Limb (tissue), 2 donors: ENCODE measurements at regions not wholly inside any gene's neighbourhood (a gene's known extent, or its start where the extent isn't known, plus 50 kb on each side); places are given as distances from the start of the nearest gene placed in this dataset.
"Not testable (repeated sequence)": the region's sequence is repeated elsewhere in the genome, so short reads cannot be mapped to it uniquely, and the experiment has no call there.

Experiments
- DNase-seq, 2 donors: peaks; one replicate each; pipeline ENCODE4 v3.0.0-alpha.2; 2016; ENCODE audit errors: extremely low spot score in 2 of 2

DNA sequence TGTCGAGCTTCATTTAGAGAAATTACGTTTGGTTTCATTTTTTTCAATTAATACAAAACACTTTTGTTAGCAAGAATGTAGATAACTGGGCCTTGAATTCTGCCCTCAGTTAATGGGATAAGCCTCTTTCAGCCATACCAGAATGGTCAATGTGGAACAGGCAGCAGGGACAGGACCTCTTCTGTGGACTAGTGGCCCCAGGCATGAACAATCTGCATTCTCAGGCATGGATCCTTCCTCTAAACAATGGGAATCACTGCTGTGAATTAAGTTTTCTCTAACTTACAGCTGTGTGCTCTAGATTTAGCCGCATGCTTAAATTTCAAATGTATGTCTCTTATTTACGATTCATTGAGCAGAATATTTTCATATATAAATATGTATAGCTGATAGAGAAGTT lies 237.7 kb upstream of the PRKCQ start:
- no peak for DNase-seq

DNA sequence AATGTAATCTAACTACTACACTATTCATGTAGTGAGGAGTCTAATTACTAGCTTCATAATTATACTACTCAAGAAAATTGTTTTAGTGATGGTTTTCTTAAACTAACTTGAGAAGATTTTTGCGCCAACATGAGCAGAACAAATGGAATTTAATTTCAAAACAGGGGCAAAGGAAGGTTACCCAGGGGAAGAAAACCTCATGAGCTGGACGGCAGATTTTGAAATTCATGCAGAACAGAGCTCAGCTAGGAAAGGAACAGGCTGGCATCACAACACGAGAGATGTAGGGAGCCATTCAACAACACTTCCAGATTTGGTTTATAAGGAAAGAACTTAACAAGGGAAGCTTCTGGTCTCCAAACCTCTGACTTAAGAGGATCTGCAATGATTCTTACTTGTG lies 235.3 kb upstream of the PRKCQ start:
- no peak for DNase-seq

DNA sequence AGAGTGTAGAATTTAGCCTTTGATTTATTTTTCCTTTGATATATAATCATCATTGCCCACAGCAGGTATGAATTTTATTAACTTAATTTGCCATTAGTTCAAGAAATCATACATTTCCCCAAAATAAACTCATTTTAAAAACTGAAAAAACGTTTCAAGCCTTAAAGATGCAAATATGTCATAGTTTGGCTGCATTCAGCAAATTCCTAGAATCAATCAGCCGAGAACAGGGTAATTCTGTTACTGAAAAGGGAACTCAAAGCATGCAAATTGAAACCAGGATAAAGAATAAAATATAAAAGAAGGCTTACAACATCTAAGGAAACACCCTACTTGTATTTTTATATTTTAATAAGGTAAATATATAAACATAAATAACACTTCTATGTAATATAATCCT lies 233.8 kb upstream of the PRKCQ start:
- no peak for DNase-seq

DNA sequence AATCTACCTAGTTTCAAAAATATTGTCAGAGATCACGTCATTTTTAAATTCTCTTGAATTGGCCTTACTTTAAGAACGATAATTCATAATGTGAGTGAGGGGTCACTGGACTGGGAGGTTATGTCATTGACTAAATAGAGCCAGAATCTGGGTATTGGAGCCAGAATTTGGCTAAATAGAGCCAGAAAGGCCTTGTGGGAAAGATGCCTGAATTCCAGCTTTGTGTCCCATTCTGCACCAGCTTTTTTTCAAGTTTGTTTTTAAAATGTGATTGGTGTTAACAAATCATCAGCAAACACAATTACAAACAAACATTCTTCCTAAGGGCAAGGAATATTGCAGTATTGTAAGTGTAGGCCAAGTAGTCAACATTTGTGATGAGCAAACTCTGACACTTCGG lies 233.2 kb upstream of the PRKCQ start:
- DNase-seq: no peak

DNA sequence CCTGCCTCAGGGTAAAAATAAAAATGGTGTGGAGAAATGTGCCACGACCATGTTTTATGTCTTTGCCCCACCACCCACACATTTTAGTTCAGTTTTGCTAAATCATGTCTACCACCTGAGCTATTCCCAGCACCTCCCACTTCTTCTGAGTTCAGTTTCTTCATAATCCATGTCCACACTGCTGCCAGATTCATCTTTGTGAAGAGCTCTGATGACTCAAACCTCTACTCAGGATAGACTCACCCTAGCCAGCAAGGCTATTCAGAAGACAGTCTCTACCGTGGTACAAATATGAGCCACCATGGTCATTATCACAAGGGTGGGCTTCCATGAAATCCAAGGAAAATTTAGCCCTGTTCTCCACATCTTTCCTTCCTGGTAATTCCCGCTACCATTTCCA lies 231.1 kb upstream of the PRKCQ start:
- no peak for DNase-seq

DNA sequence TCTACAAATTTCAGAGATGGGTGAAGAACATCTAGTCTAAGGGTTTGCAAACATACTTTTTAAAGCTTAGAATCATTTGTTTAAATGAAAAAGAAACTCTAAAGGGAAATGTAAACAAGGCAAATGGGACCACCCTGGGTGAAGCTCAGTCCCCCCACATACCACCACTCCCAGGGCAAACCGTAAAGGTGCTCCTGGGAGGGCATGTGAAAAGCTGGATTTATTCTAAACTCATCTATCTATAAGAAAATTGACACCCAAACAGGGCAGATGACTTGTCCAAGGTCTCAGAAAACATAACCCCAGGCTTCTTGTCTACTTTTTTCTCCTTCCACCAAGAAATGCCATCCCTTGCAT lies 223.3 kb upstream of the PRKCQ start:
- no peak for DNase-seq

DNA sequence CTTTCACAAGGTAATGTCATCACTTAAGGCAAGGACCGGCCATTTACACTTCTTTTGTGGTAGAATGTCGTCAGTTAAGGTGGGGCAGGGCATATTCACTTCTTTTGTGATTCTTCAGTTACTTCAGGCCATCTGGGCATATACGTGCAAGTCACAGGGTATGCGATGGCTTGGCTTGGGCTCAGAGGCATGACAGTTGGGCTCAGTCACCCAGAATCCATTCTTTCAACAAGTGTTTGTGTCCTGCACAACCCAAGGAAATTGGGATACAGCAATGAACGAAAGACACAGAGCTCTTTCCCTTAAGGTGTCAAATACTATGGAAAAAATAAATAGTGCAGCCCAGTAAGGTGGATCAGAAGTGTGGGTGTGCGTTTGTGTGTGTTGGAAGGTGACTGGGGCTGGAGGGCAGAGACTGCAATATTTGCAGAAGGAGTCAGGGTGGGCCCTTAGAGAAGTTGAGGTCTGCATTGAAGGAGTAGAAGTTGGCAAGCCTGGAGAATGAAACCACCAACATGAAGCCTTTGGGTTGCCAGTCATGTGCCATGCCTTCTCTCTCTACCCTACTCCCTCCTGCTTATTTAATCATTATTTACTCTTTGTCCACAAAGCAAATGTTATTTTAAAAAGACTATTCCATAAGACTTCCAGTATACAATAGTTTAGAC lies 222.8 kb upstream of the PRKCQ start:
- no peak for DNase-seq

DNA sequence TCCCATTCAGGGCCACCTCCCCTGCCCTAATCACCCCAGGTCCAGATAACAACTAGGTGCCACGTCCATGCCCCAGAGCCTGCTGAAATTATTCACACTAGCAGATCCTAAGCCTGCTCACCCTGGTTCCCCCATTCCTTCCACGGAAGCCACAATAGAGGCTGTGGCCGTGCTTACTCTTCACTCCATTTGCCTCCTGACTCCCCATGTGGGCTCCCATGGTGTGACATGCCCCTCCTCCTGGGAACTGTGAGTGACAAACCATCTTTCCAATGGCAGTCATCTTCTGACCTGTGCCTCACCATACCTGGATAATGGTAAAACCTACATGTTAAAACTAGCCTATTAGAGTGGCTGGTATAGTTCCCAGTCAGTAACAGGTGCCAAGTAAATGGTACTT lies 216.2 kb upstream of the PRKCQ start:
- DNase-seq: no peak

DNA sequence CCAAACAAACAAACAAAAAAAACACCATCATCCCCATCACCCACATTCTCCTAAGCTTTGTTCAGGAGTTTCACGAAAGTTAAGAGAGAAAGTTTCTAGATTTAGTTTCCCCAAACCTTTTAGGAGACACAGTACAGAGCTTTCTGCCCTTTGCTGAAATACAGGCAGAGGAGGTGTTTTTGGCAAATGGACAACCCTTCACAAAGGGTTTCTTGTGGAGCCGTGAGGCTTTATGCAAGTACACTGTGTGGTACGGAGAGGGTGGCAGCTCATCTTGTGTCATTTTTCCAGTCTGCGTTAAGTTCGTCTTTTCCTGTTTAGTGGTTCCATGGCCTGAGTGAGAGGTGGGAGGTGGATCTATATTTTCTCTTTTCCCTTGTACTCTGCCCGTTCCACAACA lies 215.5 kb upstream of the PRKCQ start:
- no peak for DNase-seq

DNA sequence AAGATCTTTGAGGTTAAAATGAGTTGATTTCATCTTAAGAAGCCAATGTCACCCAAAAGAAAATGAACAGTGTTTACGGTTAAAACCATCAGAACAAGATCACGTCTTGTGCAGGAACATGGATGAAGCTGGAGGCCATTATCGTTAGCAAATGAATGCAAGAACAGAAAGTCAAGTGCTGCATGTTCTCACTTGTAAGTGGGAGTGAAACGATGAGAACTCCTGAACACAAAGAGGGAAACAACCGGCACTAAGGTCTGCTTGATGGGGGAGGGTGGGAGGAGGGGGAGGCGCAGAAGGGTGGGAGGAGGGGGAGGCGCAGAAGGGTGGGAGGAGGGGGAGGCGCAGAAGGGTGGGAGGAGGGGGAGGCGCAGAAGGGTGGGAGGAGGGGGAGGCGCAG lies 214.8 kb upstream of the PRKCQ start:
- not testable (repeated sequence) for DNase-seq

DNA sequence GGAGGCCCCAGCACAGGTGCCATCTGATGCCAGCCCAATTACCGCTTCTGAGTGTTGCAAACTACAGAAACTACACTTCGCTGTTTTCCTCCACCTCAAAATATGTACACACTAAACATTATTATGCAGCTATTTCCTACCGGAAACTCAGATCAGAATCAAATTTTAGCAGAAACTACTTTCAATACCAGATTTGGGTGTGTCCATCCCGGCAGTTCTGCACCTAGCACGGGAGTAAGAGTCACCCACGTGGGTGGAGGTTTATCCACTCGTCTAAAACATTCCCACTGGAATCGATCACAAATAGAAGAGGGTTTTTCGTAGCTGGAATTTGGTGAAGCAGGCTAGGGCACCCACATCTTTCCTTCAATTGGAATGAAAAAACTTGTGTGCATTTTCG lies 214.4 kb upstream of the PRKCQ start:
- no peak for DNase-seq

DNA sequence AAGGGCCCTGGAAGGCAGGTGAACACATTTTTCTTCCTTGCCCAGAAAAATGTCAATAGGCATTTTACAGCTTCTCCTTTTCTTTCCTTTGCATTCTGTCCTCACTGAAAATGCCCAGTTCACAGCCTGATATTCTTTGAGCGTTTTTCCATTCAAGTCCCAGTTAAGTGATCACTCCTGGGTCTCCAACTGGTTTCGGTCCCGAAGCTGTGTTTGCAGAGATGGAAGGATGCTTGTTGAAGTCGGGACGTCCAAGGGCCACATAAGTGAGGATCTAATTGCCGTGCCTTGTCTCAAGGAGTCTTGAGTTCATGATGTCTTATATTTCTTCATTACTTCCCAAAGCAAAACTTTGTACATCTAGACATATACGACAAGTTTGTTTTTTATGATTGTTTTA lies 208.7 kb upstream of the PRKCQ start:
- DNase-seq: no peak

DNA sequence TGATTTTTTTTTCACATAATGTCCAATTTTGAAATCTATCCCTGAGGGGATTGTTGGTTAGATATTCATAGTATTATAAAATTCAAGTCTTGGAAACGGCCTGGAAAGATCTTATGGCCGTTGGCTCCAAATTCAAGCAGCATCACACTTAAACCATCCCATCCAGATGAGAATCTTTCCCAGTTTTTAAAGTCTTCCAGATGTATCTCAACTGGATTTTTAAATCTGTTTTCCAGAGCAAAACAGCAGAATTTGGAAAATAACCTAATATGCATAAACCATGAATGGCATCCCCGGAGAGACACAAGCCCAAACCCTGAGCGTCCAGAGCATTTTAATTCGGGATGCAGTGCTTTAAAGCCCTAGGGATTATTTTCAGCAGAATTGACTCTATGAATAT lies 208.2 kb upstream of the PRKCQ start:
- peak in 1 of 2 donors; percentile 69 for DNase-seq

DNA sequence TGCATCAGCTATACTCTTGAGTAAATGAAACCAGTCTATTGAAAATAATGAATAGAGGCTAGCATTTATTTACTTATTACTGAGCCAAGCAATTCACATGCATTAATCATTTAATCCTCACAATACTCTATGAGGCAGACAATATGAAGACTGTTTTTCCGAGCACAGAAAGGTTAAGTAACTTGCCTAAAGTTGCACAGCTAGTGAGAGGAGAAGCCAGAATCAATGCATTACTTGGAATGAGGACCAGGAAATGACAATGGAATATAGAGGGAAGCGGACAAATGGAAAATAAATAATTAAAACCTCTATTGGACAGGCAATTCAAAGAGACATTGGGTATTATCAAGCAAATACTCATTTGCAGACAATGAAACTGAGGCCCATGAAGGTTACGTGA lies 207.6 kb upstream of the PRKCQ start:
- DNase-seq: no peak

DNA sequence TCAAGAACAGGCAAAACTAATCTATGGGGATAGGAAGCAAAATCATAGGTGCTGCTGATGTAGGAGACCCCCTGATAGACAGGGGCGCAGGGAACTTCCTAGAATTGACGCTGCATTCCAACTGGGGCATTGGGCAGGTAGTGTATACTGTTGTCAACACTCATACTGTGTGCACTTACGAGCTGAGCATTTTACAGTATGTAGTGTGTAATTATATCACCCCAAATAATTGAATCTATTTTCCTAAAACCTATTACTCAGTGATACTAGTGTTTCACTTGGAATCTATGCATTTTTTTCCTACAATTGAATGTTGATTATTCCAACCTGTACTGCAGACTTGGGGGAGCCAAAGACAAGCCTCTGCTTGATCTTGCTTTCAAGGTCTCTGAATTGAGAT lies 207.0 kb upstream of the PRKCQ start:
- DNase-seq: no peak

DNA sequence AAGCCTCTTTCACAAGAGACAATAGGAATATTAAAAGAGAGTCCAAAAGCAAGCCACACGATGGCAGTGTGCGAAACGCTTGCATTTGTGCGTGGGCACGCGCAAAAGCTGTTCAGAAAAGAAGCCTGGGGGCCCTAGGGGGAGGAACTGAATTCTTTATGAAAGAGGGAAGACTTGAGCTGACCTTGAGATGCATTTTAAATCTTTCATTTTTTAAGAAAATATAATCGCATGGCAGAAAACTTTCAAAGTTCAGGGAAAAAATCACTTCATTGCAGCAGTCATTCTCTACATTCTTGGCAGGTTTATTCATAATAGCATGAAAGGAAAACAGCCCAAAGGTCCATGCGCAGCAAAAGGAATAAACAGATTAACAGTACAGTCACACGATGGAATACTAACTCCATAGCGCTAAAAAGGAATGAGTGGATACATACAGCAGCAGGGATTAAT lies 206.5 kb upstream of the PRKCQ start:
- peak; percentile 62 to 65 for DNase-seq

DNA sequence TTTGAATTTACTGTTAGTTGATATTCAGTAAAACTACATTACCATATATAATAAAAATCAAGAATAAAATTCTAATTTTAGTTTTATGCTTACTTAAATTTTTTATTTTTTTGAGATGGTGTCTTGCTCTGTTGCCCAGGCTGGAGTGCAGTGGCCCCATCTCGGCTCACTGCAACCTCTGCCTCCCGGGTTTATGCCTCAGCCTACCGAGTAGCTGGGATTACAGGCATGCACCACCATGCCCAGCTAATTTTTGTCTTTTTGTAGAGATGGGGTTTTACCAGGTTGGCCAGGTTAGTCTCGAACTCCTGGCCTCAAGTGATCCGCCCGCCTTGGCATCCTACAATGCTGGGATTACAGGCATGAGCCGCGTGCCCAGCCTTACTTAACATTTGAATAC lies 204.4 kb upstream of the PRKCQ start:
- not testable (repeated sequence) for DNase-seq

DNA sequence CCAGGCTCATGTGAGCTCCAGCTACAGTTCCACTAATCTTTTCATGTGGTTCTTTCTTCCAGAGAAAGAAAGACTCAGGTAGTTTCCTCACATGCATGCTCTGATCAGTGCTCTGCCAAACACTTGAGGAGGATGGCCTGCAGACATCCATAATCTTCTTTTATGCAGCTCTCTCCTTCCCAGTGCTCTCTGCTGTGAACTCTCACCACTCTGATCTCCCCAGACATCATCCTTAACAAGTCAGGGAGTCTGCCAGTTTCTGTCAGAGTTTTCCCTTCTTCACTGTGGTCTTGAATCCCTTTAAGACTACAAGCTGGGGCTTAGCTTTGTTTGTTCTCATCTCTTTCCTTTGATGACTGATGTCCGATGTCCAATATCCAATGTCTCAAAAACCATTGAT lies 203.4 kb upstream of the PRKCQ start:
- DNase-seq: no peak

DNA sequence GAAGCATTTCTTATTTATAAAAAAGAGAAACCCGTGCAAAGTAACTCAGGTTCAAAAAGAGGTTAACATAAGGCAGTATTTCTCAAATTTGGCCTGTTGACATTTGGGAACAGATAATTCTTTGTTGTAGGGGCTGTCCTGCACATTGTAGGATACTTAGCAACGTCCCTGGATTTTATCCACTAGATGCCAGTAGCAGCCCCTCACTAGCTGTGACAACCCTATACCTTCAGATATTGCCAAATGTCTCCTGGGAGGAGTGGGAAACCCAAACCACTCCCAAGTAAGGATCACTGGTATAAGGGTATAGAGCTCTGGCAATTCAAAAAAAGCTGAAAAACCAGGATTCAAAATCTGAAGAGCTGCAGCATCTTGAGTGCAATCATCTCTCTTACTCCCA lies 202.3 kb upstream of the PRKCQ start:
- no peak for DNase-seq

DNA sequence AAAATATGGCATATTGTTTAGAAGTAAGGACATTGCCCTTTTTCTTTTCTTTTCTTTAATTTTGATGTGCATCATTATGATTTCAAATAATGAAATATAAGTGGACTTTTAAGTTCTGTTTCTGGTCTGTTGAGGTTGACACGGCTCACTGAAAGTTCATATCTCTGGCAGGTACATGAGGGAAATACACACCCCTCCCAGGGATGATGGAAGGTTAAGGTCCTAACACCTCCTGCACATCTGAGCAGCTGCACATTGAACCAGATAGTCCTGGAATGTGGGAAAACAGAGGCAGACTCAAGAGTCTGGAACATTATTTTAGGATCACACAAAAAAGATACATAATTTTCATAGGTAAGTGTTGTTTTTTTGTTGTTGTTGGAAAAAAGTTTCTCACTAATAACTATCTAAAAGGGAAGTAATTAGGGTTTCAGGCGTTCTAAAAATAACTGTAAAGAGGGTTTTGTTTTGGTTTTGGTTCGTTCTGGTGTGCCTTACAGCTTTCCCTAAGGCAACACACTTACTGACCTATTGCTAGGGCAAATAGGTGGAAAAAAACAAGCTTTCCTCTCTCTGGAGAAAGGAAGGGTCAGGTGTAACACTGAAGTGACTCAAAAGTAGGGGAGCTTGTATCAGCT lies 201.2 kb upstream of the PRKCQ start:
- DNase-seq: no peak

DNA sequence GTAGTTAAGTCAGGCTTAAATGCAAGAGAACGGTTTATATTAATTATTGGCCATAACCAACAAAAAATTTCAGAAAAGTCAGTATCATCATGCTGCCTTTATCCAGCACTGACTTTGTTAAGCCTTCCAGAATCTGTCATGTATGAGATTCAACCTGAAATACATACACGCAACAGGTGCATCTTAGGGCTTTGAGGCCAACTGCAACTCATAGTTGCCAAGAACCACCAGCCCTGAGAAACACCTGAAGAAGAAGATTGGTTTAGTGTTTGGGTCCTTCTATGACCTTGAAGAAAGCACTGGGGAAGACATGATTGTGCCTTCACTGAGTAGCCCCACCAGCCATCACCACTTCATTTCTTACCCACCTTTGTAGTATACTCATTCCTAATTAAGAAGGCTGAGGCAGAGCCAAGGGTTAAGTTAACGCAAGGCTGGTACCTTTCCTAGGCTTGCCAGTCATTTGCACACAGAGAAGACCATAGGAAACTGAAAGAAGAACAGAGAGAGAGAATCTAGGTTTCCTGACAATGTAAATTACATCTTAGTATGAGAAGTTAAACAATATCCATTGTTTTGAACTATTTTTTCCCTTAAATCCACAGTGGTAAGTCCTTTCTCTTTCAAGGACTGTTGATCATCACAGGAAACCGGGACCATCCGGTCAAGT lies 200.1 kb upstream of the PRKCQ start:
- no peak for DNase-seq

DNA sequence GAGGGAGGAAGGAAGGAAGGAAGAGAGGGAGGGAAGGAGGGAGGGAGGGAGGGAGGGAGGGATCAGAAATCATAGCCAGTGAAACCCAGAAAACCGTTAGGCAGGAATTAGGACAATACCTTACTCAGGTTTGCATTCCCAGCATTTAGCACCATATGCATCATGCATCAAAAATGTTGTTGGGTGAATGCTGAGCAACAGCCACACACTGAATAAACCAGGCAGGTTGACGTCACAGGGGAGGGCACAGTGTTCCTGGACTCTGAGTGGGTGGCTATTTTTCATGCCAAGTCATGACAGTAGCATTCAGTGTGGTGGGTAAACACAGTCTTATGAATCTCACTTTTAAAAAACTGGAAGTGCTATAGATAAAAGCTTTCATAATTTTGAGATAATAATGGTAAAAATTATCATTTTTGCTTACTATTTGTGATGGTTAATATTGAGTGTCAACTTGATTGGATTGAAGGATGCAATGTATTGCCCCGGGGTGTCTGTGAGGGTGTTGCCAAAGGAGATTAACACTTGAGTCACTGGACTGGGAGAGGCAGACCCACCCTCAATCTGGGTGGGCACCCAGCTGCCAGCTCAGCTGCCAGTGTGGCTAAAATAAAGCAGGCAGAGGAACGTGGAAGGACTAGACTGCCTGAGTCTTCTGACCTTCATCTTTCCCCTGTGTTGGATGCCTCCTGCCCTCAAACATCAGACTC lies 199.1 kb upstream of the PRKCQ start:
- DNase-seq: no peak

DNA sequence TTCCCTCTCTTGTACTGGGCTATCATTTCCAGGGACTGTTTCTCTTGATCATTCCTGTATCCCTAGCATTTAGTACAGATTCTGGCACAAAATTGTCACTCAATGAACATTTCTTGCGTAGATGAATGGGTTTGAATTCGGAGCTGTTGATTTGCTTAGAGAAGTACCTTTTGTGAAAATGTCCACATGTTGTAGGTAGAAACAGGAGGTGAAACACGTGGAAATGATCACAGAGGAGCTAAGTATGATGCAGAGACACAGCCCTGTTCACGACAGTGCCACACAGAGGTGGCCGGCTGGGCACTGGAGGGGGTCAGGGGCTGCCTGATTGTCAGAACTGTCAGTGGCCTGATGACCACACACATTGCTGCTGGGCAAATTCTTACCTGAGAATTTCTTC lies 196.1 kb upstream of the PRKCQ start:
- no peak for DNase-seq
